GM20431 (cell line): ENCODE measurements at regions not wholly inside any gene's neighbourhood (a gene's known extent, or its start where the extent isn't known, plus 50 kb on each side); places are given as distances from the start of the nearest gene placed in this dataset.

Experiments
- in situ Hi-C: fragments of 300-500 bp; cut with MseI, MboI; formaldehyde crosslinking; loops from one replicate; pipeline ENCODE4 v1.15.0; 2020; ENCODE audit warnings: low sequenced_read_pairs; ENCODE audit not compliant: unreplicated experiment

GRCh38 chr2:209316141-209316540, 107.7 kb upstream of the MAP2 start:
- in situ Hi-C loops: no loop called here

GRCh38 chr2:209321076-209321475, 102.8 kb upstream of the MAP2 start:
- in situ Hi-C loops: no loop called here

GRCh38 chr2:209321581-209321980, 102.3 kb upstream of the MAP2 start:
- in situ Hi-C loops: no loop called here

DNA sequence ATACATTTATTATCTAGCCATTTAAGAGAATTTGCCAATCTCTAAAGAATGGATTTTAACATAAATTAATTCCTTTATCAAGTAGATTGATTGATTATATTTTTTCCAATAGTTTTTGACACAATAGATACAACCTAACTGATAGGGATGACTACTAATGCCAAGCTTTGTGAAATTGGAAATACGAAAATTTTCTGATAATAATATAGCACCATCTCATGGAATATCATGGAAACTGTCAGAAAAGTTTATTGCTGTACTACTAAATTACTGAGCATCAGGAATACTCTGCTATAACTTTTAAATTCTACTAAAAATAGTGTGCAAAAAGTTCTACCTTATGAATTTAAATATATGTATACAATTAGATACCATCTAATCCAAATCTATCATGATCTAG, 101.8 kb upstream of the MAP2 start:
- in situ Hi-C loops: no loop called here

DNA sequence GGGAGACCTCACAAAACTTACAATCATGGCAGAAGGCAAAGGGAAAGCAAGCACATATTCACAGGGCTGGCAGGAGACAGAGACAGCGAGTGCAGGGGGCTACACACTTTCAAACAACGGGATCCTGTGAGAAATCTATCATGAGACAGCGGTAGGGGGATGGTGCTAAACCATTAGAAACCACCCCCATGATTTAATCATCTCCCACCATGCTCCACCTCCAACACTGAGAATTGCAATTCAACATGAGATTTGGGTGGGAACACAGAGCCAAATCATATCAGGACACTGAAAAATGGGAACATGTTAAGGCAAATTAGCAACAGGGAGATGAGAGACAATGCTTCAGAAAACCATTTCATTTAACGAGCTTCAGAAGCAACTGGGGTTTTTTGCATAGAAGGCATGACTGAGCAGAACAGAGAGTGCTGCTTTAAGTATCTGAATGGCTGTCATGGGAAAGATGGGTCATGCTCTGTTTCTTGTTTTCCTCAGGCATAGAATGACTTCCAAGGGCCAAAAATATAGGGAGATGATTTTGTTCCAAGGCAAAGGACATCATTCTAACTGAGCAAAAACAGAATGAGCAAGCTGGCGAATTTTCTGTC, 100.8 kb upstream of the MAP2 start:
- in situ Hi-C loops: no loop called here

- in situ Hi-C loops: no loop called here
These were observed 100.1 kb upstream of the MAP2 start for GRCh38 chr2:209323738-209324137.

- in situ Hi-C loops: no loop called here
These were observed 99.6 kb upstream of the MAP2 start for GRCh38 chr2:209324281-209324680.

DNA sequence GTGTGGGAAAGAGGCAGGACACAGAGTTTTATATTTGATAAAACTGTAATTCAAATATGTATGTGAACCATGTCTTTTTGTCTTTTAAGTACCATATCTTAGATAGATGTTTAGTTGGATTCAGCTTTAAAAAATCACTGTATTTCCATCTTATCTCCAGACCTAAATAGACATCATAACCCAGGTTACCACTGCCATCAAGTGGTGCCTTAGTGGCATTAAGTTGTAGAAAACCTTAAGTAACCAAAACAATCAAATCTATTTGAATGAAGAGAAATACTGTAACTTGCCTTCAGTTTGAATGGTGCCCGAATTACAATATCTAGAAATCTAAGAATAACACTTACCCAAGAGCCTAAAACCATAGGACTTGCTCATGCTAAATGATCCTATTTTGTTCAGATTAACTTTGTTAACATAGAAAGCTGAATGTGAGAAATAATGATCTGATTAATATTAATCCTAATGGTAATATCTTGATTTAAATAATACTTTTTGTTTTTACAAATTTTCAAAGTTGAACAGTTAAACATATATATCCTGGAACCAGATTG, 92.5 kb upstream of the MAP2 start:
- in situ Hi-C loops: loop anchor here (25.0 kb wide), 1 partner anchor 231 kb away; no protein-coding TSS in a partner anchor

GRCh38 chr2:209334188-209335017, 89.4 kb upstream of the MAP2 start:
- in situ Hi-C loops: loop anchor here (25.0 kb wide), 1 partner anchor 228 kb away; no protein-coding TSS in a partner anchor

- in situ Hi-C loops: loop anchor here (25.0 kb wide), 1 partner anchor 222 kb away; no protein-coding TSS in a partner anchor
These were observed 83.3 kb upstream of the MAP2 start for GRCh38 chr2:209340522-209340921.

DNA sequence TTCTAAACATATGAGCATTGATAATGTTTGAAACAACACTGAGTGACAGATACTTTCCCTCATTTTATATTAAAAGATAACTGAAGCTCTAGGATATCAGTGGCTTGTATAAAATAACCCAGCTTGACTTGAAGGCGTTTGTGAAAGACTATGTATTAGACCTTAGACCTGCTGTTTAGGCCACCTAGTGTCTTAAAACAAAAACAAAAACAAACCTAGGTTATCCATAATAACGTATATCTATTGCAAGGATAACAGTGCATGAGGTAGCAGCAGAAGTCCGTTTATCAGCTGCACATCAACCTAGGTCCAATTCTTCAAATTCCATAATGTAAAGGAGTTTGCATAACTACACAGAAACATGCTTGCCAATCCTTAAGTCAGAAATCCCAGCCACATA, 79.5 kb upstream of the MAP2 start:
- in situ Hi-C loops: loop anchor here (25.0 kb wide), 1 partner anchor 218 kb away; no protein-coding TSS in a partner anchor

DNA sequence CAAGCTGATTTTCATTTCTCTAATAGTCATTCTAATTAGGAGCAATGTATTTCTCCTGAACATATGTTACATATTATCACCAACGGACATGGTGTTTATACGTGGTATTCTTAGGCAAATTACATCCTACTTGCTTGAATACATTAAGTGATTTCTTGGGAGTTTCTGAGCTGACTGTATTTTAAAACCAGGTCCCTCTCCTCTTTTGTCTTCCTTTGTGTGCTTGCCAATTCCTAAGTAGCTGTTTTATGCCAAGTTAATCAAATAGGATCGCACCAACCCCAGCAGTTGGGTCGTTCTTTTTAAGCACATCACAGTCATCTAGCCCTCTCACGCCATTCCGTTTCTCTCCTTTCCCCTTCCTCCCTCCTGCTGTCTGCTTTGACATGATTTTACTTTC, 75.4 kb upstream of the MAP2 start:
- in situ Hi-C loops: loop anchor here (25.0 kb wide), 1 partner anchor 214 kb away; no protein-coding TSS in a partner anchor

- in situ Hi-C loops: no loop called here
These were observed 72.2 kb upstream of the MAP2 start for GRCh38 chr2:209351636-209352035.

DNA sequence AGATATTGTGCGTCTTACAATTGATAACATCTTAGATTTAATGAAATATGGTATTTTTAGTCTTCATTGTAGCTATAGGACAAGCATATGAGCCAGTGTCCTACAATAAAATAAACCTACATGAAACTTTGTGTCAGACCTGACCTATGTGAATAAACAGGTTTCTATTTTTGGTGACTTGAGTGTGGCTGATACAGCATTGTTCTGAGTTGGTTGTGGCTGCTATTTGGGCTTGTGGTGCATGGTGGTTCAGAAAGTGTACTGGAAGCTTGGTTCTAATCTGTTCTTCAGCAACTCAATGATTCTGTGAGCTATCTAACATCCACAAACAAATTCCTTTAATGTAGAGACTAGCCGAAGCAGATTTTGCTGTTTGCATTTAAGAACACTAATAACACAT, 64.9 kb upstream of the MAP2 start:
- in situ Hi-C loops: no loop called here

DNA sequence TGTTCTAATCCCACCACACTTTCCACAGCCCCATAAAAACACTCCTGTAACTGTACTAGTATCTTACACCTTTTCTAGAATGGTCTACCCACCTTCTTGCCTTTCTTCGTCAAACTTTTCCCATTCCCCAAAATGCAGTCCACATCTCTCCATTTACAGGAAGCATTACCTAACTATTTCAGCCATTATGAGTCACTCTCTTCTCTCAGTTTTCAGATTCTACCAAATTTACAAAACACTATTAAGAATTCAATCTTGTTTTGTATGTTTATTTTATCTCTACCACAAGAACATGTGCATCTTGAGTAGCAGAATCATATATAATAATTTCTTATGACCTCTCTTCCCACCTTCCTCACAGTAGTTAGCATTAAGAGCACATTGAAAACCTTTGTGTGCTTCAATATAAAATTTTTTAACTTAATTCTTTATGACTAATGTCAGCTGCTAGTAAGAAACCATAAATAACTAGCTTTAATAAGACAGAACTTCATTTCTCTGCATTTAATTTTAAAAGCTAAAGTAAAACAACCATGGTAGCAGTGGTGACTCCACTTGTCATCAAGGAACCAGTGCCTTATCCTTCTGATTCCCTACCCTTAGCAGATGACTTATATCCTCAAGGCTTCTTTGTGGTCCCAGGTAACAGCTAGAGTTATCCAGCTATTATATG, 56.6 kb upstream of the MAP2 start:
- in situ Hi-C loops: no loop called here

DNA sequence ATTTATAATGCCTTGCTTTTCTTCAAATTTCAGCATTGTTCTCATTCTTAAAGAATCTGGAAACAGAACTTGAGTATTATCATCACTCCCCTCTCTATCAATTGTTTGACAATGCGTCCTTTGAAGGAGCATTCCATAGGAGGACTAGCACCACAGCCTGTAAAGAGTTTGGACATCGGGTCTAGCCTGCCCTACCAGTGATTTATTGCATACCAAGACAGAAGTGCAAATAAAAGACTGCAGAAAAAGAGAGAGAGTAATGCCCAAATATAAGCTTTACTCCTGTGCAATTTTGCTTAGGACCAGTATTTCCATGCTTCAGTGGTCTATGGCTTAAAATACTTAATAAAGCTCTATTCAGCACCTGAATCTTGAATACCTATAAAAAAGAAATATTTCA, 55.4 kb upstream of the MAP2 start:
- in situ Hi-C loops: no loop called here

DNA sequence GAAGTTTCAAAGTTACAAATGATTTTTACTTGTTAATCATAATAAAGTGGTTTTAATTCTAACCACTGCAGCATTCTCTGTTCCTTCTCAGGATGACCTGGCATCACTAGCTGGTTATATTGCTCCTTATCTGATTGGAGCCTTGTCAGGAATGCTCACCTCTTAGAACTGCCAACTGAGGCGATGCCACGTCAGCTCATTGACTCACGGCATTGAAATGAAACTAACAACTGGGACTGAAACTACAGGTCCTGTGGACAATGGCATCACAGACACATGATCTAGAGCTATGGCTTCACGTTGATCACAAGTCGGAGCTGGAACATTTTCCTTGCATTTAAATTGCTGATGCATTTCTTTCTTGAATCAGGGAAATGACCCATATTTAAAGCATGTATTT, 54.9 kb upstream of the MAP2 start:
- in situ Hi-C loops: no loop called here

- in situ Hi-C loops: no loop called here
These were observed 54.2 kb upstream of the MAP2 start for GRCh38 chr2:209369656-209370055.

DNA sequence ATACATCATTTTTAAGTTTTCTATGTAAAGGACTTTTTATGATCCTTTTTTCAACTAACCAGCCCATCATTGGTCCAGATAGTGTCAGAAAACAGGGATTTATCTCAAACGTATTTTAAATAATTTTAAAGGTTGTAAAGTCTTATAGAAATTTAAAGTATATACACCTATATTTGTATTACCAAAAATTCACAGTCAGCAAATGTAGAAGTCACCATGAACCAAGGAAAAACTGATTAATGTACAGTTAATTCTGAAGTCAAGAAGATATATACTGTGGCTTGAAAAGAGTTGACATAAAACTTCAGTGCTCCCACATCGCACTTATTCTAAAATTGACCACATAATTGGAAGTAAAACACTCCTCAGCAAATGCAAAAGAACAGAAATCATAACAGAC, 52.4 kb upstream of the MAP2 start:
- in situ Hi-C loops: no loop called here
